ENCODE measurements at regions not wholly inside any gene's neighbourhood (a gene's known extent, or its start where the extent isn't known, plus 50 kb on each side); places are given as distances from the start of the nearest gene placed in this dataset.

GRCh38 chr12:123098780-123099179 is 52.1 kb downstream of the PITPNM2 start:
- no peaks in the 10 kb centered on the region for H3K9me3 ChIP-seq (ENCODE audit: insufficient read depth in 2 of 2, low read depth in 1 of 2, low read length in 1 of 2)
- H3K79me2 ChIP-seq (ENCODE audit: control insufficient read depth in 1 of 2, insufficient read depth in 2 of 2, low read length in 2 of 2): no peaks in the 10 kb centered on the region; a peak in 1 of 4 replicates
- no peak overlapping the region for H3K27ac ChIP-seq (ENCODE audit: low read depth, low read length)
- FAIRE-seq (no peak), DNase-seq (ENCODE audit: low read depth in 1 of 2, low spot score in 2 of 2) (no peak)
- H4K5ac ChIP-seq (ENCODE audit: insufficient read length, low read depth, low read length): no peak overlapping the region
- no peak overlapping the region for H3K14ac ChIP-seq (ENCODE audit: insufficient read length)
- TF ChIP-seq JUND (IDR thresholded peaks at IDR 0.05; ENCODE audit: low read length) (no peak), KDM4A (IDR thresholded peaks at IDR 0.05; ENCODE audit: low read depth, low read length, severe bottlenecking) (no peak), POU5F1 (IDR thresholded peaks at IDR 0.05; ENCODE audit: low read depth, low read length) (no peak), MAFK (IDR thresholded peaks at IDR 0.05; ENCODE audit: low read depth, low read length) (no peak), ASH2L (IDR thresholded peaks at IDR 0.05; ENCODE audit: low read length) (no peak), CTBP2 (IDR thresholded peaks at IDR 0.05; ENCODE audit: borderline replicate concordance, insufficient read depth, insufficient read length, low read length) (no peak), NANOG (IDR thresholded peaks at IDR 0.05; ENCODE audit: insufficient read depth, low read depth, low read length, poor library complexity, severe bottlenecking) (no peak), SP1 (IDR thresholded peaks at IDR 0.05; ENCODE audit: low read depth, low read length) (no peak)
- H3K56ac ChIP-seq (replicated peaks; ENCODE audit: insufficient read length, low read depth, low read length): no peak overlapping the region
- H3K4me2 ChIP-seq (ENCODE audit: insufficient read depth in 1 of 2, low read depth in 2 of 2, low read length in 2 of 2): no peak overlapping the region
- no peak overlapping the region for H2BK20ac ChIP-seq (ENCODE audit: low read length)
- no peaks in the 10 kb centered on the region for H3K23me2 ChIP-seq (ENCODE audit: low read depth, low read length)
- H3K4me1 ChIP-seq (replicated peaks in 1 of 4; ENCODE audit: control insufficient read depth in 3 of 4, insufficient read depth in 4 of 4, low read length in 3 of 4): peaks cover 5 to 11% (median 7%) of the 10 kb centered on the region in 4 experiments
- H3K18ac ChIP-seq (ENCODE audit: extremely low read depth, low read length): no peak overlapping the region
- no peak overlapping the region for H2AFZ ChIP-seq (ENCODE audit: low read length)
- H3K4ac ChIP-seq (replicated peaks; ENCODE audit: insufficient read length, low read depth, low read length): no peak overlapping the region
- H4K91ac ChIP-seq (replicated peaks; ENCODE audit: insufficient read length, low read length): no peak overlapping the region
- H3K79me1 ChIP-seq (ENCODE audit: low read depth, low read length): no peaks in the 10 kb centered on the region
- no peaks in the 10 kb centered on the region for H3K27me3 ChIP-seq (replicated peaks in 1 of 4; ENCODE audit: control insufficient read depth in 3 of 4, extremely low read depth in 1 of 4, insufficient read depth in 3 of 4, low read length in 3 of 4)
- no peak overlapping the region for H3K4me3 ChIP-seq (ENCODE audit: extremely low read depth in 1 of 4, insufficient read depth in 2 of 4, low read depth in 3 of 4, low read length in 4 of 4)
- H3K23ac ChIP-seq (ENCODE audit: insufficient read length): no peak overlapping the region
- H2AK5ac ChIP-seq (ENCODE audit: low read depth, low read length): no peak overlapping the region
- no peak overlapping the region for H2BK5ac ChIP-seq (ENCODE audit: low read depth, low read length)
- CTCF ChIA-PET (ENCODE audit: partially characterized antibody): interaction anchor here (1.0 to 1.6 kb wide), 2 partner anchors 57 to 140 kb away, joined by 3 to 5 read pairs; no protein-coding TSS in a partner anchor
- H3K36me3 ChIP-seq (ENCODE audit: control insufficient read depth in 2 of 4, insufficient read depth in 4 of 4, low read length in 3 of 4): no peaks in the 10 kb centered on the region
- H2BK12ac ChIP-seq (ENCODE audit: low read depth, low read length): no peak overlapping the region
- POLR2A ChIA-PET (ENCODE audit: partially characterized antibody): interaction anchor here (0.8 to 1.2 kb wide), 2 partner anchors 11 to 134 kb away, joined by 3 read pairs; partner anchors contain the start of genes MPHOSPH9 and MTRFR
- H4K20me1 ChIP-seq (replicated peaks in 1 of 2; ENCODE audit: control insufficient read depth in 1 of 2, insufficient read depth in 2 of 2, low read length in 2 of 2): no peaks in the 10 kb centered on the region
- no peak overlapping the region for H4K8ac ChIP-seq (ENCODE audit: extremely low read depth, insufficient read depth, low read length)
- H3K9ac ChIP-seq (replicated peaks in 1 of 4; ENCODE audit: extremely low read depth in 1 of 4, low read depth in 3 of 4, low read length in 3 of 4): no peak overlapping the region
- H2BK120ac ChIP-seq (replicated peaks; ENCODE audit: low read depth, low read length): no peak overlapping the region
- H2BK15ac ChIP-seq (ENCODE audit: low read length): 0 out of 2 replicates have a peak overlapping the region, but pooled peaks have one; percentile 40
- WGBS, 2 experiments (ENCODE audit: extremely low coverage in 1 of 2, insufficient coverage in 1 of 2, insufficient read length in 1 of 2, insufficient replicate concordance in 2 of 2, low coverage in 1 of 2, low lambda C conversion rate in 2 of 2, missing lambda C conversion rate in 1 of 2): 59% methylated on average over 2 of the region's 2 CpGs; no CpG with 5 or more reads in 1 of the 2 experiments
